ENCODE measurements at regions not wholly inside any gene's neighbourhood (a gene's known extent, or its start where the extent isn't known, plus 50 kb on each side); places are given as distances from the start of the nearest gene placed in this dataset.
"Not testable (repeated sequence)": the region's sequence is repeated elsewhere in the genome, so short reads cannot be mapped to it uniquely, and the experiment has no call there.

DNA sequence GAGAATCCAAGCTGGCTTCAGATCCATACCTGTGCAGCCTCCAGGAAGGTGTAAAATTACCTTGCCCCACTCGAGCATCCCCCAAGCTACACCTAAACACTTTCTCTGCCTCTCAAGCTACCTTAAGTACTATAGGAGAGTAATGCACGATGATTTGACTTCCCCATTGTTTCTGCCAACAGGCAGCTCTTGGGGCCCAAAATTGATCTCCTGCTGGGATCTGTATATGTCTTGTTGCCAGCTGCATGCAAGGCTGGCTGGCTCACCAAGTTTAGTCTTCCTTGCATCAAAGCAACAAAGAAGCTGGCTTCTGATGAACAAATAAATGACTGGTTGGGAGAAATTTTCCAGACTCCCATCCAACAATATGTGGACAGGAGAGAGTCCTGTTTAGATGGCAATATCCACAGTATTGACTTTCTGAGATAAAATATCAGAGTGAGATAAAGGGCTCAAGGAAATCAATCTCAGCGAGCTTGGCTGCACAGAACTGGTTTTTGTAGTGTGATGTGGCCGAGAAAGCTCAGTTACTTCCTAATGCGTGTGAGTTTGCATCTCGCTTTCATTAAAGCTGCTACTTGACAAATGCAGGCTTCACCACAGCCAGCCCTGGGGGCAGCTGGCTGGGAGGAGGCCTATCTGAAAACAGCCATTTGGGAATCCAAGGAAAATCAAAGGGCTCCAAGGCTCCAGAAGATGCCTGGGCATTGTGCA is 140.7 kb downstream of the MINAR1 start:
- Histone ChIP-seq H3K4me1 (ENCODE audit: control insufficient read depth, insufficient read depth, low read length) (no peaks in the 10 kb centered on the region), H3K36me3 (ENCODE audit: control insufficient read depth in 2 of 2, insufficient read depth in 1 of 2, low read length in 2 of 2) (no peaks in the 10 kb centered on the region), H3K27ac (ENCODE audit: extremely low read depth, low read depth, low read length) (no peak overlapping the region), H3K4me3 (ENCODE audit: low read depth, low read length) (no peak overlapping the region), H3K9me3 (ENCODE audit: control insufficient read depth, insufficient read depth, low read depth, low read length) (no peaks in the 10 kb centered on the region)
- CTCF ChIA-PET, result interaction anchor here (0.5 to 1.5 kb wide), 3 partner anchors 23 to 305 kb away, joined by 3 to 6 read pairs (median 4); no protein-coding TSS in a partner anchor
- POLR2A ChIA-PET, result no interaction called here
- no peak for TF ChIP-seq FEZF1 (tag by site-specific recombination; IDR thresholded peaks at IDR 0.05)
- no peak for TF ChIP-seq ZNF416 (tag by site-specific recombination; IDR thresholded peaks at IDR 0.05)
- no peak for TF ChIP-seq MYNN (tag by site-specific recombination; IDR thresholded peaks at IDR 0.05; ENCODE audit: borderline replicate concordance)
- no peak for TF ChIP-seq ZNF837 (tag by site-specific recombination; IDR thresholded peaks at IDR 0.05)
- no peak for TF ChIP-seq KLF16 (tag by site-specific recombination; IDR thresholded peaks at IDR 0.05)
- TF ChIP-seq, protein P1, sequence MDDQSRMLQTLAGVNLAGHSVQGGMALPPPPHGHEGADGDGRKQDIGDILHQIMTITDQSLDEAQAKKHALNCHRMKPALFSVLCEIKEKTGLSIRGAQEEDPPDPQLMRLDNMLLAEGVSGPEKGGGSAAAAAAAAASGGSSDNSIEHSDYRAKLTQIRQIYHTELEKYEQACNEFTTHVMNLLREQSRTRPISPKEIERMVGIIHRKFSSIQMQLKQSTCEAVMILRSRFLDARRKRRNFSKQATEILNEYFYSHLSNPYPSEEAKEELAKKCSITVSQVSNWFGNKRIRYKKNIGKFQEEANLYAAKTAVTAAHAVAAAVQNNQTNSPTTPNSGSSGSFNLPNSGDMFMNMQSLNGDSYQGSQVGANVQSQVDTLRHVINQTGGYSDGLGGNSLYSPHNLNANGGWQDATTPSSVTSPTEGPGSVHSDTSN (CRISPR knock-in tag; IDR thresholded peaks at IDR 0.05), result no peak
- TF ChIP-seq, protein P2, sequence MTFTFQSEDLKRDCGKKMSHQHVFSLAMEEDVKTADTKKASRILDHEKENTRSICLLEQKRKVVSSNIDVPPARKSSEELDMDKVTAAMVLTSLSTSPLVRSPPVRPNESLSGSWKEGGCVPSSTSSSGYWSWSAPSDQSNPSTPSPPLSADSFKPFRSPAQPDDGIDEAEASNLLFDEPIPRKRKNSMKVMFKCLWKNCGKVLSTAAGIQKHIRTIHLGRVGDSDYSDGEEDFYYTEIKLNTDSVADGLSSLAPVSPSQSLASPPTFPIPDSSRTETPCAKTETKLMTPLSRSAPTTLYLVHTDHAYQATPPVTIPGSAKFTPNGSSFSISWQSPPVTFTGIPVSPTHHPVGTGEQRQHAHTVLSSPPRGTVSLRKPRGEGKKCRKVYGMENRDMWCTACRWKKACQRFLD (tag by site-specific recombination; IDR thresholded peaks at IDR 0.05), result no peak
- no peak for TF ChIP-seq ZNF585B (tag by site-specific recombination; IDR thresholded peaks at IDR 0.05)
- no peak for TF ChIP-seq ZNF501 (tag by site-specific recombination; IDR thresholded peaks at IDR 0.05)
- TF ChIP-seq ZSCAN23 (tag by site-specific recombination; IDR thresholded peaks at IDR 0.05), result no peak
- no peak for TF ChIP-seq ZNF571 (tag by site-specific recombination; IDR thresholded peaks at IDR 0.05)
- TF ChIP-seq ZNF76 (tag by site-specific recombination; IDR thresholded peaks at IDR 0.05; ENCODE audit: borderline replicate concordance, low read depth), result no peak
- no peak for TF ChIP-seq ZNF324 (tag by site-specific recombination; IDR thresholded peaks at IDR 0.05)
- TF ChIP-seq ZNF473 (tag by site-specific recombination; IDR thresholded peaks at IDR 0.05), result no peak

DNA sequence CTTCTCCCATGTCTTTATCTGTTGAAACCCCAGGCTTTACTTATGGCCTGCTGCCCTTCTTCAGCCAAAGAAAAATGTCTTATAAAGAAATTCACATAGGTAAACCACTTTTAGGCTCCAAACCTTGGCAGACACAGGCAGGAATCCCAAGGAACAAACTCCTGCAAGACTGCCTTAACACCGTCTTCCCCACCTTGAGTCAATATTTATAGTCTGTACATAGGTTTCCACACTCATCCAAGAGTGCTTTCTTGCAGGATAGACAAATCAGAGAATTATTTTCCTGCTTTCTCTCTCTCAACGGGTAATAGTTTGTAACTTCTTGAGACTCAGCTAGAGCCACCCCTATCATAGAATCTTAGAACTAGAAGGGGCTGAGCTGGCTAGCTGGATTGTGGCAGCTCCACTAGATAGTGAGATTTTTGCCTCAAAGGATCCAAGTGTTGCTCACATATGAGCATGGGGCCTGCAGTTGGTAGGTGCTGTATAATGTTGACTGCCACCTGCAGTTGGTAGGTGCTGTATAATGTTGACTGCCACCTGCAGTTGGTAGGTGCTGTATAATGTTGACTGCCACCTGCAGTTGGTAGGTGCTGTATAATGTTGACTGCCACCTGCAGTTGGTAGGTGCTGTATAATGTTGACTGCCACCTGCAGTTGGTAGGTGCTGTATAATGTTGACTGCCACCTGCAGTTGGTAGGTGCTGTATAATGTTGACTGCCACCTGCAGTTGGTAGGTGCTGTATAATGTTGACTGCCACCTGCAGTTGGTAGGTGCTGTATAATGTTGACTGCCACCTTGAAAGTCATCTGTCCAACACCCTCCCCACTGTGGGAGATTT is 142.5 kb downstream of the MINAR1 start:
- H3K4me1 ChIP-seq (ENCODE audit: control insufficient read depth, insufficient read depth, low read length); POLR2A ChIA-PET; H3K9me3 ChIP-seq (ENCODE audit: control insufficient read depth, insufficient read depth, low read depth, low read length); H3K4me3 ChIP-seq (ENCODE audit: low read depth, low read length); H3K27ac ChIP-seq (ENCODE audit: extremely low read depth, low read depth, low read length); H3K36me3 ChIP-seq (ENCODE audit: control insufficient read depth in 2 of 2, insufficient read depth in 1 of 2, low read length in 2 of 2): not testable (repeated sequence)
- CTCF ChIA-PET, result interaction anchor here (0.5 to 0.8 kb wide), 2 partner anchors 12 to 143 kb away, joined by 3 to 4 read pairs; no protein-coding TSS in a partner anchor

DNA sequence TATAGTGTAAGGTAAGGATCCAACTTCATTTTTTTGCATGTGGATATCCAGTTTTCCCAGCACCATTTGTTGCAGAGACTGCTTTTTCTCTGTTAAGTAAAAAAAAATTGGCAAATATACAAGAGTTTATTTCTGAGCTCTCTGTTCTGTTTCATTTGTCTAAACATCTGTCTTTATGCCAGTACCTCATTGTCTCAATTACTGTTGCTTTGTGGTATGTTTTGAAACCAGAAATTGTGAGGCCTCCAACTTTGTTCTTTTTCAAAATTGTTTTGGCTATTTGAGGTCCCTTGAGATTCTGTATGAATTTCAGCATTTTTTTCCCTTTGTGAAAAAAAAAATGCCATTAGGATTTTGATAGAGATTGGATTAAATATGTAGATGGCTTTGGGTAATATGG is 150.5 kb downstream of the MINAR1 start:
- Histone ChIP-seq H3K27ac (ENCODE audit: extremely low read depth, low read depth, low read length) (no peak overlapping the region), H3K36me3 (ENCODE audit: control insufficient read depth in 2 of 2, insufficient read depth in 1 of 2, low read length in 2 of 2) (no peaks in the 10 kb centered on the region), H3K4me3 (ENCODE audit: low read depth, low read length) (no peak overlapping the region), H3K4me1 (ENCODE audit: control insufficient read depth, insufficient read depth, low read length) (no peaks in the 10 kb centered on the region), H3K9me3 (ENCODE audit: control insufficient read depth, insufficient read depth, low read depth, low read length) (no peaks in the 10 kb centered on the region)
- ChIA-PET CTCF (interaction anchor here (1.2 kb wide), 1 partner anchor 243 kb away, joined by 3 read pairs; no protein-coding TSS in a partner anchor), POLR2A (no interaction called here)
- TF ChIP-seq YY2 (tag by site-specific recombination; IDR thresholded peaks at IDR 0.05) (no peak), OSR2 (tag by site-specific recombination; IDR thresholded peaks at IDR 0.05) (no peak), GLI2 (tag by site-specific recombination; IDR thresholded peaks at IDR 0.05; ENCODE audit: borderline replicate concordance, low read depth) (no peak), IKZF3 (tag by site-specific recombination; IDR thresholded peaks at IDR 0.05) (no peak), ZNF544 (tag by site-specific recombination; IDR thresholded peaks at IDR 0.05) (no peak), ZNF202 (tag by site-specific recombination; IDR thresholded peaks at IDR 0.05; ENCODE audit: borderline replicate concordance) (no peak), ZNF266 (tag by site-specific recombination; IDR thresholded peaks at IDR 0.05; ENCODE audit: low read depth) (no peak), ZNF623 (tag by site-specific recombination; IDR thresholded peaks at IDR 0.05) (no peak)
- TF ChIP-seq, protein P3, sequence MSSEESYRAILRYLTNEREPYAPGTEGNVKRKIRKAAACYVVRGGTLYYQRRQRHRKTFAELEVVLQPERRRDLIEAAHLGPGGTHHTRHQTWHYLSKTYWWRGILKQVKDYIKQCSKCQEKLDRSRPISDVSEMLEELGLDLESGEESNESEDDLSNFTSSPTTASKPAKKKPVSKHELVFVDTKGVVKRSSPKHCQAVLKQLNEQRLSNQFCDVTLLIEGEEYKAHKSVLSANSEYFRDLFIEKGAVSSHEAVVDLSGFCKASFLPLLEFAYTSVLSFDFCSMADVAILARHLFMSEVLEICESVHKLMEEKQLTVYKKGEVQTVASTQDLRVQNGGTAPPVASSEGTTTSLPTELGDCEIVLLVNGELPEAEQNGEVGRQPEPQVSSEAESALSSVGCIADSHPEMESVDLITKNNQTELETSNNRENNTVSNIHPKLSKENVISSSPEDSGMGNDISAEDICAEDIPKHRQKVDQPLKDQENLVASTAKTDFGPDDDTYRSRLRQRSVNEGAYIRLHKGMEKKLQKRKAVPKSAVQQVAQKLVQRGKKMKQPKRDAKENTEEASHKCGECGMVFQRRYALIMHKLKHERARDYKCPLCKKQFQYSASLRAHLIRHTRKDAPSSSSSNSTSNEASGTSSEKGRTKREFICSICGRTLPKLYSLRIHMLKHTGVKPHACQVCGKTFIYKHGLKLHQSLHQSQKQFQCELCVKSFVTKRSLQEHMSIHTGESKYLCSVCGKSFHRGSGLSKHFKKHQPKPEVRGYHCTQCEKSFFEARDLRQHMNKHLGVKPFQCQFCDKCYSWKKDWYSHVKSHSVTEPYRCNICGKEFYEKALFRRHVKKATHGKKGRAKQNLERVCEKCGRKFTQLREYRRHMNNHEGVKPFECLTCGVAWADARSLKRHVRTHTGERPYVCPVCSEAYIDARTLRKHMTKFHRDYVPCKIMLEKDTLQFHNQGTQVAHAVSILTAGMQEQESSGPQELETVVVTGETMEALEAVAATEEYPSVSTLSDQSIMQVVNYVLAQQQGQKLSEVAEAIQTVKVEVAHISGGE (tag by site-specific recombination; conservative IDR thresholded peaks at IDR 0.05; ENCODE audit: low read depth), result no peak
- TF ChIP-seq, protein P4, sequence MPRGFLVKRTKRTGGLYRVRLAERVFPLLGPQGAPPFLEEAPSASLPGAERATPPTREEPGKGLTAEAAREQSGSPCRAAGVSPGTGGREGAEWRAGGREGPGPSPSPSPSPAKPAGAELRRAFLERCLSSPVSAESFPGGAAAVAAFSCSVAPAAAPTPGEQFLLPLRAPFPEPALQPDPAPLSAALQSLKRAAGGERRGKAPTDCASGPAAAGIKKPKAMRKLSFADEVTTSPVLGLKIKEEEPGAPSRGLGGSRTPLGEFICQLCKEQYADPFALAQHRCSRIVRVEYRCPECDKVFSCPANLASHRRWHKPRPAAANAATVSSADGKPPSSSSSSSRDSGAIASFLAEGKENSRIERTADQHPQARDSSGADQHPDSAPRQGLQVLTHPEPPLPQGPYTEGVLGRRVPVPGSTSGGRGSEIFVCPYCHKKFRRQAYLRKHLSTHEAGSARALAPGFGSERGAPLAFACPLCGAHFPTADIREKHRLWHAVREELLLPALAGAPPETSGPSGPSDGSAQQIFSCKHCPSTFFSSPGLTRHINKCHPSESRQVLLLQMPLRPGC (tag by site-specific recombination; IDR thresholded peaks at IDR 0.05), result no peak
